Suprapubic skin (tissue), 4 donors: ENCODE measurements at regions not wholly inside any gene's neighbourhood (a gene's known extent, or its start where the extent isn't known, plus 50 kb on each side); places are given as distances from the start of the nearest gene placed in this dataset.
A peak's percentile ranks its signal among the peaks of the same experiment; 100 is the strongest.

ENCODE experiments used
- DNase-seq, 2 donors: peaks; one replicate each; pipeline ENCODE4 v3.0.0-alpha.2; 2019; ENCODE audit warnings: low spot score in 2 of 2
- H3K27ac ChIP-seq: fragments of 200-600 bp; sonication (generic); one replicate; pipeline ENCODE4 v1.5.1; 2019
- H3K27me3 ChIP-seq: fragments of 200-600 bp; sonication (generic); one replicate; pipeline ENCODE4 v1.5.1; 2019
- H3K36me3 ChIP-seq: fragments of 200-600 bp; sonication (generic); one replicate; pipeline ENCODE4 v1.5.1; 2019
- H3K4me1 ChIP-seq: fragments of 200-600 bp; sonication (generic); one replicate; pipeline ENCODE4 v1.5.1; 2019
- H3K4me3 ChIP-seq: fragments of 200-600 bp; sonication (generic); one replicate; pipeline ENCODE4 v1.5.1; 2019; ENCODE audit warnings: mild to moderate bottlenecking
- H3K9me3 ChIP-seq: fragments of 200-600 bp; sonication (generic); one replicate; pipeline ENCODE4 v1.5.1; 2019
- CTCF ChIP-seq, 2 donors: fragments of 200-600 bp in 1 of 2; fragments of 450-650 bp in 1 of 2; sonication (generic) in 1 of 2; IDR thresholded peaks; one replicate each; pipeline ENCODE4 v1.5.1; 2016 to 2019; ENCODE audit warnings: antibody characterized with exemption in 2 of 2, mild to moderate bottlenecking in 1 of 2, moderate library complexity in 1 of 2
- EP300 ChIP-seq: sonication (generic); formaldehyde crosslinking; IDR thresholded peaks from one replicate; pipeline ENCODE4 v1.6.1; 2017; ENCODE audit warnings: antibody characterized with exemption
- POLR2A ChIP-seq, 2 donors: fragments of 450-650 bp; IDR thresholded peaks; one replicate each; pipeline ENCODE4 v1.6.1; 2017; ENCODE audit warnings: antibody characterized with exemption in 2 of 2, mild to moderate bottlenecking in 2 of 2, moderate library complexity in 2 of 2
- POLR2AphosphoS5 ChIP-seq, 3 donors: sonication (generic); formaldehyde crosslinking; IDR thresholded peaks; one replicate each; pipeline ENCODE4 v1.6.1; 2017; ENCODE audit warnings: antibody characterized with exemption in 3 of 3
- WGBS: methylation state at CpG from one replicate; pipeline ENCODE4 v1.1.5; 2018; 5-methylcytosine and 5-hydroxymethylcytosine counted together

DNA sequence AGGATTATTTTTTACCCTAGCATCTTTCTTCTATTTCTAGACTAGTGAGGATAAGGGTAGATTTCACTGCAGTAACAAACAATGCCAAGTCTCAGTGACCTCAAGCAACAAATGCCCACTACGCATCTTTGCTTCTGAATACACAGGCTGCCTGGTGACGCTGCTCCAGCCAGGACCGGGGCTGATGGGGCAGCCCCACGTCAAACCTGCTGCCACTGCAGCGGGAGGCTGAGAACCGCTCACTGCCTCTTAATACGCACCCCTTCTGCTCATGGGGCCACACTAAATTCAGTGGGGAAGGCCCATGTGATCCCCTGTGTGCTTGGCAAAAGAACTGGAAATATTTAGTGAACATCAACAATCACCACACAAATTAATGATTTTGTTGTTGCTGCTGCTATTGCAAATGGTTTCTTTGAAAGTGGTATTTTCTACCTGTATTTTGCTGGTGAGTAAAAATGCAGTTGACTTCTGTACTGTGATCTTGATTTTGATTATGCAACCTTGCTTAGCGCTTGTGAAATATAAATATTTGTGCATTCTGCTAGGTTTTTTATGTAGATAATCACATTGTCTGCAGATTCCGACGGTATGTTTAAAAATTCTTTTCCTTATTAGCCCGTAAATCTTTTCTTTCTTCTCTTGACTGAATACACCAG is 139.5 kb upstream of the SPACA7 start:
- no peak for TF ChIP-seq CTCF (IDR thresholded peaks at IDR 0.05)
- TF ChIP-seq POLR2A (IDR thresholded peaks at IDR 0.05): no peak
- TF ChIP-seq POLR2AphosphoS5 (IDR thresholded peaks at IDR 0.05): no peak
- TF ChIP-seq EP300: no peak
- DNase-seq: peak in 1 of 2 donors; percentile 29
- WGBS: 87% methylated on average over 11 of the region's 11 CpGs

GRCh38 chr13:112238436-112238995 is 137.6 kb upstream of the SPACA7 start:
- Histone ChIP-seq H3K27me3 (peaks cover 1% of the 10 kb centered on the region), H3K4me1 (no peaks in the 10 kb centered on the region), H3K36me3 (no peaks in the 10 kb centered on the region), H3K4me3 (no peak overlapping the region), H3K9me3 (no peaks in the 10 kb centered on the region), H3K27ac (no peak overlapping the region)
- WGBS: 80% methylated on average over 4 of the region's 18 CpGs
- TF ChIP-seq EP300 (no peak), POLR2A (IDR thresholded peaks at IDR 0.05) (no peak), POLR2AphosphoS5 (IDR thresholded peaks at IDR 0.05) (no peak), CTCF (IDR thresholded peaks at IDR 0.05) (no peak)
- DNase-seq: peak in 1 of 2 donors; percentile 65

More for the DNA sequence above, 139.5 kb upstream of the SPACA7 start:
- no peak overlapping the region for H3K4me3 ChIP-seq
- H3K27me3 ChIP-seq: peaks cover 4% of the 10 kb centered on the region
- H3K9me3 ChIP-seq: no peaks in the 10 kb centered on the region
- H3K4me1 ChIP-seq: no peaks in the 10 kb centered on the region
- no peaks in the 10 kb centered on the region for H3K36me3 ChIP-seq
- H3K27ac ChIP-seq: no peak overlapping the region

GRCh38 chr13:112240076-112240475 is 136.1 kb upstream of the SPACA7 start:
- 64% methylated on average over 6 of the region's 6 CpGs for WGBS
- Histone ChIP-seq H3K27me3 (peaks cover 6% of the 10 kb centered on the region), H3K9me3 (no peaks in the 10 kb centered on the region), H3K4me3 (no peak overlapping the region), H3K27ac (no peak overlapping the region), H3K4me1 (no peaks in the 10 kb centered on the region), H3K36me3 (no peaks in the 10 kb centered on the region)
- peak in 1 of 2 donors; percentile 38 for DNase-seq
- TF ChIP-seq POLR2AphosphoS5 (IDR thresholded peaks at IDR 0.05) (no peak), EP300 (no peak)

- no peak overlapping the region for H3K4me3 ChIP-seq
- WGBS: 68% methylated on average over 20 of the region's 20 CpGs
- TF ChIP-seq POLR2AphosphoS5 (IDR thresholded peaks at IDR 0.05) (no peak), EP300 (no peak), POLR2A (IDR thresholded peaks at IDR 0.05) (no peak), CTCF (IDR thresholded peaks at IDR 0.05) (no peak)
- DNase-seq: peak in 1 of 2 donors; percentile 56
- no peaks in the 10 kb centered on the region for H3K9me3 ChIP-seq
- no peaks in the 10 kb centered on the region for H3K36me3 ChIP-seq
- no peaks in the 10 kb centered on the region for H3K4me1 ChIP-seq
- H3K27me3 ChIP-seq: peaks cover 6% of the 10 kb centered on the region
- H3K27ac ChIP-seq: no peak overlapping the region
Observed at GRCh38 chr13:112241288-112241687, 134.9 kb upstream of the SPACA7 start.

- H3K27ac ChIP-seq: no peak overlapping the region
- no peaks in the 10 kb centered on the region for H3K9me3 ChIP-seq
- no peaks in the 10 kb centered on the region for H3K36me3 ChIP-seq
- WGBS: 76% methylated on average over 7 of the region's 7 CpGs
- TF ChIP-seq EP300 (no peak), POLR2A (IDR thresholded peaks at IDR 0.05) (no peak), CTCF (IDR thresholded peaks at IDR 0.05) (no peak), POLR2AphosphoS5 (IDR thresholded peaks at IDR 0.05) (no peak)
- no peak for DNase-seq
- H3K27me3 ChIP-seq: peaks cover 6% of the 10 kb centered on the region
- H3K4me1 ChIP-seq: no peaks in the 10 kb centered on the region
- H3K4me3 ChIP-seq: no peak overlapping the region
Observed at GRCh38 chr13:112242777-112243176, 133.4 kb upstream of the SPACA7 start.
